Fibroblast of lung (primary cell): ENCODE measurements at regions not wholly inside any gene's neighbourhood (a gene's known extent, or its start where the extent isn't known, plus 50 kb on each side); places are given as distances from the start of the nearest gene placed in this dataset.

Experiments used
- DNase-seq, 2 donors: peaks; one replicate each; pipeline versions ENCODE4 v3.0.0 to v3.0.0-alpha.2; 2010; ENCODE audit warnings: low read depth in 2 of 2
- H2AFZ ChIP-seq: 2 replicates; pipeline ENCODE4 v1.5.1; 2012; ENCODE audit warnings: low read length, control low read depth, inconsistent platforms
- H3K27ac ChIP-seq: 2 replicates; pipeline ENCODE4 v1.5.1; 2011; ENCODE audit warnings: low read length, control low read depth; ENCODE audit not compliant: insufficient read depth
- H3K27me3 ChIP-seq: 2 replicates; pipeline ENCODE4 v1.5.1; 2011; ENCODE audit warnings: mild to moderate bottlenecking, low read length; ENCODE audit not compliant: control insufficient read depth, insufficient read depth
- H3K36me3 ChIP-seq: 2 replicates; pipeline ENCODE4 v1.5.1; 2011; ENCODE audit warnings: low read length; ENCODE audit not compliant: control insufficient read depth, insufficient read depth
- H3K4me1 ChIP-seq: 2 replicates; pipeline ENCODE4 v1.5.1; 2011; ENCODE audit warnings: low read length; ENCODE audit not compliant: control insufficient read depth, insufficient read depth; ENCODE audit errors: extremely low read depth
- H3K4me2 ChIP-seq: 2 replicates; pipeline ENCODE4 v1.5.1; 2011; ENCODE audit warnings: low read length, control low read depth; ENCODE audit not compliant: insufficient read depth; ENCODE audit errors: extremely low read depth
- H3K4me3 ChIP-seq, 4 experiments: fragments of 200-600 bp in 1 of 4; sonication (generic) in 1 of 4; replicated peaks in 1 of 4; 2 replicates each; pipeline ENCODE4 v1.5.1; 2011 to 2016; ENCODE audit warnings: low read length in 4 of 4, low read depth in 3 of 4, mild to moderate bottlenecking in 3 of 4, control low read depth in 2 of 4, inconsistent platforms in 1 of 4, mixed read lengths in 1 of 4; ENCODE audit not compliant: insufficient read depth in 1 of 4; ENCODE audit errors: control extremely low read depth in 1 of 4
- H3K79me2 ChIP-seq: 2 replicates; pipeline ENCODE4 v1.5.1; 2012; ENCODE audit warnings: mild to moderate bottlenecking, low read length, inconsistent platforms; ENCODE audit not compliant: control insufficient read depth, insufficient read depth
- H3K9ac ChIP-seq: 2 replicates; pipeline ENCODE4 v1.5.1; 2011; ENCODE audit warnings: mild to moderate bottlenecking, low read length, control low read depth; ENCODE audit not compliant: insufficient read depth
- H3K9me3 ChIP-seq: 2 replicates; pipeline ENCODE4 v1.5.1; 2012; ENCODE audit warnings: low read depth, low read length; ENCODE audit not compliant: control insufficient read depth, insufficient read depth
- H4K20me1 ChIP-seq: 2 replicates; pipeline ENCODE4 v1.5.1; 2011; ENCODE audit warnings: low read length; ENCODE audit not compliant: control insufficient read depth, insufficient read depth; ENCODE audit errors: extremely low read depth
- CTCF ChIP-seq, 2 donors: IDR thresholded peaks in 1 of 2; conservative IDR thresholded peaks in 1 of 2; 1 replicate in 1 of 2; 2 replicates in 1 of 2; pipeline ENCODE4 v1.5.1; 2011 to 2012; ENCODE audit warnings: low read length in 2 of 2, control low read depth in 1 of 2, inconsistent platforms in 1 of 2, low read depth in 1 of 2, mild to moderate bottlenecking in 1 of 2
- EZH2 ChIP-seq: IDR thresholded peaks from 2 replicates; pipeline ENCODE4 v1.5.1; 2012; ENCODE audit warnings: low read length, control low read depth, mild to moderate bottlenecking; ENCODE audit errors: missing control alignments

GRCh38 chr6:164854526-164854925 is 454.9 kb downstream of the C6orf118 start:
- H3K27ac ChIP-seq: no peak overlapping the region
- no peaks in the 10 kb centered on the region for H3K27me3 ChIP-seq
- no peaks in the 10 kb centered on the region for H3K36me3 ChIP-seq
- no peaks in the 10 kb centered on the region for H3K4me1 ChIP-seq
- TF ChIP-seq EZH2 (no peak), CTCF (conservative IDR thresholded peaks at IDR 0.05 in 1 of 2, IDR thresholded peaks at IDR 0.05 in 1 of 2; ENCODE audit: low read depth in 1 of 2, low read length in 2 of 2) (no peak)
- H3K9ac ChIP-seq: no peak overlapping the region
- H3K79me2 ChIP-seq: no peaks in the 10 kb centered on the region
- H4K20me1 ChIP-seq: no peaks in the 10 kb centered on the region
- no peak overlapping the region for H3K4me3 ChIP-seq
- no peak overlapping the region for H2AFZ ChIP-seq
- H3K9me3 ChIP-seq: no peaks in the 10 kb centered on the region
- H3K4me2 ChIP-seq: no peak overlapping the region
- no peak for DNase-seq

GRCh38 chr6:164845773-164846172 is 463.6 kb downstream of the C6orf118 start:
- H3K9me3 ChIP-seq: no peaks in the 10 kb centered on the region

GRCh38 chr6:164842085-164842484 is 467.3 kb downstream of the C6orf118 start:
- no peaks in the 10 kb centered on the region for H3K36me3 ChIP-seq
- no peaks in the 10 kb centered on the region for H3K27me3 ChIP-seq
- H3K79me2 ChIP-seq: no peaks in the 10 kb centered on the region
- H3K4me1 ChIP-seq: no peaks in the 10 kb centered on the region
- no peak overlapping the region for H3K4me2 ChIP-seq
- no peaks in the 10 kb centered on the region for H3K9me3 ChIP-seq
- H3K27ac ChIP-seq: no peak overlapping the region
- H2AFZ ChIP-seq: no peak overlapping the region
- DNase-seq: no peak
- TF ChIP-seq CTCF (conservative IDR thresholded peaks at IDR 0.05 in 1 of 2, IDR thresholded peaks at IDR 0.05 in 1 of 2; ENCODE audit: low read depth in 1 of 2, low read length in 2 of 2) (no peak), EZH2 (no peak)
- no peak overlapping the region for H3K9ac ChIP-seq
- H3K4me3 ChIP-seq: no peak overlapping the region
- H4K20me1 ChIP-seq: no peaks in the 10 kb centered on the region

More at GRCh38 chr6:164845773-164846172, 463.6 kb downstream of the C6orf118 start:
- Histone ChIP-seq H3K27me3 (no peaks in the 10 kb centered on the region), H3K79me2 (no peaks in the 10 kb centered on the region), H3K27ac (no peak overlapping the region), H2AFZ (no peak overlapping the region), H3K4me3 (no peak overlapping the region), H3K36me3 (no peaks in the 10 kb centered on the region), H4K20me1 (no peaks in the 10 kb centered on the region), H3K4me2 (no peak overlapping the region), H3K4me1 (no peaks in the 10 kb centered on the region), H3K9ac (no peak overlapping the region)
- TF ChIP-seq CTCF (conservative IDR thresholded peaks at IDR 0.05 in 1 of 2, IDR thresholded peaks at IDR 0.05 in 1 of 2; ENCODE audit: low read depth in 1 of 2, low read length in 2 of 2): no peak
- TF ChIP-seq EZH2: no peak
- DNase-seq: no peak
